ENCODE measurements at regions not wholly inside any gene's neighbourhood (a gene's known extent, or its start where the extent isn't known, plus 50 kb on each side); places are given as distances from the start of the nearest gene placed in this dataset.
A peak's percentile ranks its signal among the peaks of the same experiment; 100 is the strongest.
"Not testable (repeated sequence)": the region's sequence is repeated elsewhere in the genome, so short reads cannot be mapped to it uniquely, and the experiment has no call there.

DNA sequence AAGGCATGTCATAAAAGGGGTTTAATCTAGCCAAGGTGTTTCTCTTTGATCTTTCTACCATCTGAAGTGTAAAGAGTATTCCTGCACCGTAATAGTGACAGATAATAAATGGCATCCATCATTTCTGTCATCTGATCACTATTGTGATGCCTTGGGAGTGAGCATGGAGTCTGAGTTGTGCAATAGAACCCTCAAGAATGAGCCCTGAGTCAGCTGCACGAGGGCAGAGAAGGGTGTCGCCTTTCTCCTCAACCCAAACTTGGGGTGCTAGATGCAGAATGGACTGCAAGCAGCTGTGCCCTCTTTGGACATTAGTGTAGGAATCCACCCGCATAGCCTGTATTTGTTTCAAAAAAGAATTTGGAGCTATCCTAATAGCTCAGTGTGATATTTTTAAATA is 115.2 kb downstream of the ZNF37A start:
- no peak for DNase-seq (ENCODE audit: low spot score)

DNA sequence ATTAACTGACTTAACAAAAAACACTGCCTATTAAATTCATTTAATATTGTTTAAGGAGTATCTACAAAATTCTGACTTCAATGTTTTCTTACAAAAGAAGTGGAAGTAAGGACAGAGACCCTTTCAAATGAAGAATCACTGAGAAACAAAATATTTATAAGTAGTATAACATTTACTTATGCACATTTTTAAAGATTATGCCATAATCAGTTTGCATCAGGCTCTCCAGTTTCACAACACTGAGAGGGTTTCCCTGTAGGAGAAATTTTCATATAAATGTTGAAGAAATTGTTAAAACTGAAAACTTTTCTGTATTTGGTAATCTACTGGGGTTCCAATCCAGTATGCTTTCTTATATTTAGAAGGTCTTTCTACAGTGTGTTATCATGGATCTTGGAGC is 115.6 kb downstream of the ZNF37A start:
- DNase-seq (ENCODE audit: low spot score): not testable (repeated sequence)

DNA sequence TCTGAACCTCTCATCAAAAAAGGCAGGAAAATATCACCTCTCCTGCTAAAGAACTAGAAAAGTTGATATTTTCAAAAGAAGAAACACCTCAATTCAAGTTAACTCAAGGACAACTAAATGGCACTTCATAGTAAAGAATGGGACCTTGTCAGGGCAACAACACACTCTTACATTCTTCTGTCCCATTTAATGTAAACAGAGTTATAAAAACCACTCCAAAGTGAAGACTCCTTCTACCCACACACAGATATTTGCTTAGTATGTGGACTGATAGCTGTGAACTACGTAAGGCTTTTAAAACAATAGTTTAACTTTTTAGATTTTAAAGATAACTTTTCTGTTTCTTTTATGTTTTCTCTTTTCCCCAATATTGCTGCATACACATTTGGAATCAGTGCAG is 118.3 kb downstream of the ZNF37A start:
- no peak for DNase-seq (ENCODE audit: low spot score)

DNA sequence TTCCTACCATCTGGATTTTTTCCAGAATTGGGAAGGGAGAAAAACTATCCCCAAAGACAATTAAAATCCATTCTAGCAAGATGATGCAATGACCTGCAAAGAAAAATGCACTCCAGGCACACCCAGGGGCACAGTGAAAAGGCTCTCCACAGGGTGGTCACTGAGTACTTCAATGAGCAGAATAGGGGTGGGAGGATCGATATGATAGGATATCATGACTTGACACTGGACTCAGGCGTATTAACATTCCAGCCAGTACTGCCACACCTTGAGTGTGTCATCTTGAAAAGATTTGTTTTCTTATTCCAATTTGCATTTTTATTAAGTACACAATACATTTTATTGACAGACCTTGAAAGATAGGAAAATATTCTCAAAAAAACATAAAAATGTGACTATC is 132.2 kb downstream of the ZNF37A start:
- no peak for DNase-seq (ENCODE audit: low spot score)

DNA sequence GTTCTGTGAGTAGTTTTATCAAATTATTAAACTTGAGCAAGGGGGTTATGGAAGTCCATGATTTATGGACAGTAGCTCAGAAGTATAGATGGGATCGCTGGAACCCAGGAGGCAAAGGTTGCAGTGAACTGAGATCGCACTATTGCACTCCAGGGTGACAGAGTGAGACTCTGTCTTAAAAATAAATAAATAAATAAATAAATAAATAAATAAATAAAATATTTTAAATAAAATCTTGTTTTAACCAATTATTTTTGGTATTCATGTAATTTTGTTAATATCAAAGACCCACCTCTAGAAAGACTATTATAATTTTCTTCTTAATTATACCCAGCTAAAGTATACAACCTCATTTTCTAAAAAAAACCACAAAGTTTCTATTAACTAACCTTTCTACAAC is 134.3 kb downstream of the ZNF37A start:
- DNase-seq (ENCODE audit: low spot score): no peak

DNA sequence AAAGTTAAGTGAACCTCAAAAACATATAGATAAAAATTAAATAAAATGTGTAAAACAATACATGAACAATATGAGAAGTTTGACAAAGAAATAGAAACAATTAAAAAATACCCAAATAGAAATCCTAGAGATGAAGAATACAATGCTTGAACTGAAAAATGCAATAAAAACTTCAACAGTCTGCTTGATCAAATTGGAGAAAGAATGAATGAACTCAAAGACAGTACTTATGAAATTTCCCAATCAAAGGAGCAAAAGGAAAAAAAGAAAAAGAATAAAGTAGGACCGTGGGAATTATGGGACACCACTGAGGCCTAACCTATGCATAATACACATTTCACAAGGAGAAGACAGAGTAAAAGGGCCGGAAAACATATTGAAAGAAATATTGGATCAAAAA is 144.3 kb downstream of the ZNF37A start:
- not testable (repeated sequence) for DNase-seq (ENCODE audit: low spot score)

DNA sequence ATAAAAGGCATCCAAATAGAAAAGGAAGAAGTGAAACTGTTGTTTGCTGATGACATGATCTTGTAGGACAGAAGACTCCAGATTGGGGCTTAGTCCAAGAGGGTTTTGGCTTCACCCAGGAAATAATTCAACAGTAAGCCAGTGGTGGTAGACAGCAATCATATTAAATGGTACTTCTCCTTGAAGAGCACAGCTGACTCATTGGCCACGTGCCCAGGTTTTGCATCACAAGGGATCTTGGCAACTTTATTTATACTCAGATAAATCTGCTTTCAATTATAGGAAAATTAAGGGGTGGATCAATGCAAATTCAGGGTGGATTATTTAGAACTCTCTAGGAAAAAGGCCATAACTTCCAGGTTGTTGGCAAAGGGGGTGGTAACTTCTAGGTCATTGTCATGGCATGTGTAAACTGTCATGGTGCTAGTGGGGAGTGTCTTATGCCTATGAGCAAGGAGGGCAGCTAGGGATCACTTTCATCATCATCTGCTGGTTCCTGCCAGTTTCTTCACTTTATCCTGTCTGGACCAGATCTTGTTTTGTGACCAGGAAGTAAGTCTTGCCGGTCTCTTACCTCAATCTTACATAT is 148.0 kb downstream of the ZNF37A start:
- not testable (repeated sequence) for DNase-seq (ENCODE audit: low spot score)

DNA sequence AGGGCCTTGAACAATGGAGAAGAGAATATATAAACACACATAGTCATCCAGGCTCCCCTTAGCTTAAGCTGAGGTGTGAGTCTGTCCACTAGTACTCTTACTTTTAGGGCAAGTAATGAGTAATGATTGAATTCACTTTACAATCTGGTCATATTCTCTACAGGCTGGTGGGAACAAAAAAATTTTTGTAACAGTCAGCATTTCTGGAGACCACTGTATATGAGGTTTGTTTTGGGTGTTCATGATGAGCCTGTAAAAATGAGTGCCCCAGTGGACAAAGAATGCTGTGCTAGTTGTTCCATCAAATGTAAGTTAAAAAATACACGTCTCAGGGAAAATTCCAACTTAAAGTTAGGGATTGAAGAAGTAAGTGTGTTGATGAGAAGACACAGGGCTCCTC is 154.0 kb downstream of the ZNF37A start:
- not testable (repeated sequence) for DNase-seq (ENCODE audit: low spot score)

DNA sequence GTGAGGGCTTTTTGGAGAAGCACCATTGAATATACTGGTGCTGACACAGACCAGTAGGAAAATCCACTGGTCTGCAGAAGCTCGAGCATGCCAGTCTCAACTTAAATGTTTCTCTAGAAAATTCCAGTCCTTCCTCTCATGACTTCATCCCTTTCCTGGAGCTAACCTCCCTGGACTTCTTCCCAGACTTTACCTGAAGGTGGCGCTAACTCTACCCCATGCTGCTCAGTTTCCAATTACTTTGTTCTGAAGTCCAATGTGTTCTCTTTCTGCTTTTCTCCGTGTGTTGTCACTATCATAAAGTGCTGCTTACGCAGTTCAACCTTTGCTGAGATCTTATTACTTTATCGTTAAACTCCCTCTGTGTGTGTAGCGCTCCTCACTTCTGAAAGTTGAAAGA is 158.4 kb downstream of the ZNF37A start:
- DNase-seq (ENCODE audit: low spot score): not testable (repeated sequence)

DNA sequence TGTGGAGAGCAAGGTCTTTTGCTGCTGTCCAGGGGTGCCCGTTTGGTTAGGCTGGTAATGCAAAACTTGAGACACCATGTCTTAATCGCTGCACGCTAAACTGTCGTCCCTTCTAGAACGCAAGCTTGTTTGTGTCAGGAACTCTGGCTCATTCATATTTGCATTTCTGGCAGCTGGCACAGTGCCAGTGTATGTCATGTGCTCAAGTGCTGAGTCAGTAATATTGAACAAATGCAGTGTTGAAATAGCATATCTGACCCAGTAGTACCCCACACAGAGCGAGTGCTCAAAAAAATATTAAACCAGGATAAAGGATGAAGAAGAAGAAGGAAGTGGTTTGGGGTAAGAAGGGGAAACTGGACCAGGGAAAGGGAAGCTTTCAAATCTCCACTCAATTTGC is 173.4 kb downstream of the ZNF37A start:
- DNase-seq (ENCODE audit: low spot score): not testable (repeated sequence)

DNA sequence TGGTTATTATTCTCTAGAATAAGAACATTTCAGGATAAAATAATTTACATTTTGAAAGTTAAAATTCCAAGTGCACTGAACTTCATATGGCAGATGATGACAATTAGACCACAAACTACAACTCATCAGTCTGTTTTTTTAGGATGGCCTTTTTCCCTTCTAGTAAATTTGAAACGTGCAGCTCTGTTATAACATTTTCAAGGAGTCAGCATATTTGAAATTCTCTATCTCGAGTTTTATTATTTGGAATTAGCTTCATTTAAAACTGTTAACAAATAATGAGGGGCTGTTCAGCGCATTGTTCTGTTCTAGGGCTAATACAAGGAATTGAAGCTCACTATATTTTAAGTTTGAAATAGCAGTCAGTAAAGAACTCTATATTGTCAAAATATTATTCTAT is 176.9 kb downstream of the ZNF37A start:
- DNase-seq (ENCODE audit: low spot score): not testable (repeated sequence)

DNA sequence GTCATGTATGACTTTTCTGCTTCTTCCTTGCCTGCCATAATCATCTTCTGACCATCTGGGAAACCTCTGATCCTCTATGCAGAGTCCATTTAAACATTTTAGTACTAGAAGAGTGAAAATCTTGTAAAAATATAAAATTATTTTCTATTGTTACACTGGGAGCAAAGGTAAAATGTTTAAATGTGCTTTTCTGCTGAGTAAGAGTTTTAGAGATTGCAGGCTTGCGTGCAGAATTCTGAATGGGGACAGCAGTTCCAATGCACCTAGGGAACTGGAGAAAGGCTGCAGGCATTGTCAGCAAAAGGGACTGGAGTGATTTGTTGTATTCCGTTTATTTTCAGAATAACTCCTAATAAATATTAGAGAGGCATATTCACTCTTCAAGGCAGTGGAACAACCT is 180.7 kb downstream of the ZNF37A start:
- not testable (repeated sequence) for DNase-seq (ENCODE audit: low spot score)

DNA sequence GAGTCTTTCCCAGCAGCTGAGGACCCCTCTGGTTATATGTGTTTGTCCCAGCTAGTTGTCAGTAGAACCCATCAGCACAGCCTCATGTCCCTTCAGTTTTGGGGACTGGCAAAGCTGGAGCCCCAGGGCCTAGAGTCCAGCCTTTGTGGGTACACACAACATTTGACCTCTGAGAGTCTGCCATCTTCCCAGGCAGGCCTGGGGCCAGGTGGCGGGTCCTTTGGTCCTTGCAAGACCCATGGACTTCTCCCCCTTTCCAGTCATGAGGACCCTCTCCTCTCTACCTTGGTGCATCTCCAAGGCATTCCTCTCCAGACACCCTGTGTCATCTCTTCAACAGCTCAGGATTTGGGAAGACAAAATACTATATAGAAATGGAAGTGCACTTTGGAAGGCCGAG is 198.4 kb downstream of the ZNF37A start:
- DNase-seq (ENCODE audit: low spot score): not testable (repeated sequence)

DNA sequence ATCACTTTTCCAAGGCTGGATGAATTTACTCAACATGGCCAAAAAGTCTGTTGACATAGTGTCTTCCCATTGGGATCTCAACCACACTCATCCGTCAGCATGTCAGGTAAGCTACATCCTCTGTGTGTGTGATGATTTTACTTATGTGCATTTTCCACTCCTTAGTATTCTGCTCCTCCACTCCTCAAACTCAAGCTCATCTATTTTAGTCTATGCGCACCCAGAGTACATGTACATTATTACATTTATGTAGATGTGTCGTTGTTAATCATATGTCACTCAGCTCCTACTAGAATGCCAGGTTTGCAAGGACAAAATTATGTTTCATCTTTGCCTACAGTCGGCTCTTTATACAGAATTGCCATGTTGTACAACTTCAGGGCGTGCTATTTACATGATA is 216.0 kb downstream of the ZNF37A start:
- DNase-seq (ENCODE audit: low spot score): not testable (repeated sequence)

DNA sequence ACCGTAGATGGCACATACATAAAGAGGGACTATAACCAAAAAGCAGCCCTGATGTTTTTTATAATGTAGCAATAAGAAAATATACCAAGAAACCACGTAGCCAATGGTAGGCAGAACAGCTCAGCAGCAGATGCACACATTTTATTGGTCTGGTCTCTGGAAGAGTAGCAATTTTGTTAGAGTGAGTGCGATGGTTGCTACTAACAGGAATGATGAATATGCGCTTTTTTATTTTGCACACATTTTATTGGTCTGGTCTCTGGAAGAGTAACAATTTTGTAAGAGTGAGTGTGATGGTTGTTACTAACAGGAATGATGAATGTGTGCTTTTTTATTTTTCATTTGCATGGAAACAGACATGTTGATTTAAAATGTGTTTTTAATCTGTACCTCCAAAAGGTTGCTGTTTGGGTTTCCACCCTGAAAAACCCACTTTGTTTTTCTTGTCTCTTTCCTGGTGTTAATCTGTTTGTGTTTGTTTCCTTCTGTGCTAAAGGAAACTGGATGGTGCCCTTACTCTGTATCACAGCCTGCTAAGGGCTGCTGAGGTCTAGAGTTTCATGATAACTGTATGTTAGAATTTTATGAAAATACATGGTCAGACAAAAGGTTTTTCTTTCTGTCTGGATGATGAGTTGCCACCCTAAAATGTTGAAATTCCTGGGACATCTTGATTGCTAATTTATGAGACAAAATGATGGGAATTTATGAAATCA is 221.1 kb downstream of the ZNF37A start:
- not testable (repeated sequence) for DNase-seq (ENCODE audit: low spot score)

DNA sequence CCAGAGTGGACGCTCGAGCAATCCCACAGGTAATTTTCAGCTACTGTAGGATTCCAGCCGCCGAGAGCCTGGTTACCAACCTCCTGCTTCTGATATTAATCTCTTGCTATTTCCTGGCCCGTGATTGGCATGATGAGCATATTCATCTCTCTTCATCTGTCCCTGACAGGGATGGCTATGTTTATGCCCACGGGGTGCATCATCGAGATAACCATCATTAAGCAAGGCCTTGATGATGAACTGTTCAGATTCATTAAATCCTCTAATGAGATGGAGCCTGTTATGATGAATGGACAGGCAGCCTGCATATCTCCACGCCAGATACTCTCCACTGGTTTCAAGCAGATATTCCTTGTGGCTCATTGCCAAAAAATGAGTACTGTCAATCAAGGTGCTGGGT is 227.3 kb downstream of the ZNF37A start:
- DNase-seq (ENCODE audit: low spot score): not testable (repeated sequence)

DNA sequence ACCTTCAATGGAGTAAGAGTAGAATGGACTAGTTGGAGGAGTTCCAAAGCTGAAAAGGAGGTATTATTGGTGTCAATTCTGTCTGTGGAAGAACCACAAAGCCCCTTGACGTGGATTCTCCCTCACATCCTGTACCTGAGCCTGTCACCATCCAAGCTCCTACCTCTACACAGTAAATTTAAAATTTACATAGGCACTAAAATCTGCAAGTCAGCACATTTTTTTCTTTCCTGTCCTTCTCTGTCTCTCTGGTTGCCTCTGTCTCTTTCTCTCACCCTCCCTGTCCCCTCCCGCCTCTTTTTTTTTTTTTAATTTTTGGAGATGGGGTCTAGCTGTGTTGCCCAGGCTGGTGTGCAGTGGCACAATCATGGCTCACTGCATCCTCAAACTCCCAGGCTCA is 236.2 kb downstream of the ZNF37A start:
- not testable (repeated sequence) for DNase-seq (ENCODE audit: low spot score)

DNA sequence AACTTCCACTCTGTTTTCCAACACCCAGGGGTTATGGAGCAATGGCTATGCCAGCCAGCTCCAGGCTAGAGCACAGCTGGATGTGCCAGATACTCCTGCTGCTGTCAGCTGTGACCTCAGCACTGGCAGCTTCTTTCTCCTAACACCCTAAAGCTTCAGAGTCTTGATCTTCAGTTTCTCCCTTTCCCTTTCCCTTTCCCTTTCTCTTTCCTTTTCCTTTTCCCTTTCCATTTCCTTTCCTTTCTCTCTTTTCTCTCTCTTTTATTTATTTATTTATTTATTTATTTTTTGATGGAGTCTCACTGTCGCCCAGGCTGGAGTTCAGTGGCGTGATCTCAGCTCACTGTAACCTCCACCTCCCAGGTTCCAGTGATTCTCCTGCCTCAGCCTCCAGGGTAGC is 237.0 kb downstream of the ZNF37A start:
- DNase-seq (ENCODE audit: low spot score): not testable (repeated sequence)

DNA sequence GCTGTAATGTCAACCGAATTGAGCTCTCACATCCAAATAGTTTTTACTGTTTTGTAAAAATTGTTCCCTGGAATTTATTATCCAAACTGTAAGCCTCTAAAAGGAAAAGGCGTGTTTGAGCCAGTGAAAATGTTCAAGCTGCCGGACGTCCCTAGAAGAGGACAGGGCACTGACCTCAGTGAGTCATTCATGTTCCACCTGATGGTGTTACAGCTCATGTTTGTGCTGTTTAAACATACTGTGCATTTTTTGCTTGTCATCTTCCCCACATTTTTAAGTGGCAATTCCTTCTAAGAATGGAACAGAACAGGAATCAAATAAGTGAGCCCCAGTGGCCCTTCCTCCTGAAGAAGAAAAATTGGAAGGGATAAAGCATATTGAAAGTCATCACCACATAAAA is 239.6 kb downstream of the ZNF37A start:
- not testable (repeated sequence) for DNase-seq (ENCODE audit: low spot score)

DNA sequence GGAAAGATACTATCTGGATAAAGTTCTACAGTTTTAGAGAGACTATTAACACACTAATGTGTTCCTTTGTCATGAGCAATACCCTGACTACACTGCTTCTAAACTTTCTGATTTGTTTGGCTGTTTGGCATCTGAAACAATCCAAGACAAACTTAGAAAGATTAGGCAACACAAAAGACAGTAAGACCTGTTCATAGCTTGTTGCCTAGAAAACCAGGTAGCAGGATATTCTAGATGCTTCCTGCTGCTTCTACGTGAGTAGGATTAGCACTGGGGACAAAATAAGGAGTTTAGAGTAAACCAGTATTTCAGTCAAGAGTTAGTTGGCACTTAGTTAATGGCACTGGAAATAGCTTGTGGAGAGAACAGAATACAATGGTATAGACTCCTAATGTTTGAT is 256.5 kb downstream of the ZNF37A start:
- not testable (repeated sequence) for DNase-seq (ENCODE audit: low spot score)

DNA sequence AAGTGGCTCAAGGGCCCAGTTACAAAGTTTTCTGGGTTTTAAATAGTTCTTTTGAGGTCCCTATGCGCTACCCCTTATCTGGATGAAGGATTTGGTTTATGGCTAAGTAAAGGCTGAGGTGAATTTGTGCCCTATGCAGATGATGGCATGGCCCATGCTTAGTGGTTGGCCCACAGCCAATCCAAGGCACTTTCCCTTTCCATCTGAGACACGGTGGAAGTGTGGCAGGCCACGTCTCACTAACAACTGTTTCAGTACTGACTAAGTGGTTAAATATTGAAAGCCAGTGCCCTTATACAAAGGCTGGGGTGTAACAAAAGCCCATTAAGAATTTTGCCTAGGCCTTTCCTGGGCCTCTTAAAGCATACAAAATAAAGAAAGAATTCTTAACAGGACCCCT is 260.3 kb downstream of the ZNF37A start:
- not testable (repeated sequence) for DNase-seq (ENCODE audit: low spot score)

DNA sequence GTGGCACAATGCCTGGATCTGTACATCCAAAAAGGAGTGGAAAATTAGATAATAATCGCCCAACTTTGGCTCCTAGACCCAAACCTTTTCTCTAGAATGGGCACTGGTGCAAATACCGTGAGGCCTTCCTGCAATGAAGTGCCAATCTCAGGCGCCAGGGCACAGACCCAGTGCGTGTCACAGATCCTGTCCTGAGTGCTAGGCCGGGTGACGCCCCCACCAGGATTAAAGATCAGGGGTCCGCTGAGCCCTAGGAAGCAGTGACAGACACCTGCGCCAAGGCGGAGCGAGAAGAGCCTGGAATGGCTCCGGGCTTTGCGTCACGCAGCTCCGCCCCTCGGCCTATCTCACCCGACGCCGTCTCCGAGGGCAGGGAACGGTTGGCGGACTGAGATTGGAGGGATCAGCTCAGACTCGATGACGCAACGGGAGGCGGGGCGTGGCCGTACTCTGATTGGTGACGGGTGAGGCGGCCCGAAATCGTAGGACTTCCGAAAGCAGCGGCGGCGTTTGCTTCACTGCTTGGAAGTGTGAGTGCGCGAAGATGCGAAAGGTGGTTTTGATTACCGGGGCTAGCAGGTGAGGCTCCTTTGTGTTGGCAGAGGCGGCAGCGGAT is 261.9 kb downstream of the ZNF37A start:
- peak; percentile 77 for DNase-seq (ENCODE audit: low spot score)

DNA sequence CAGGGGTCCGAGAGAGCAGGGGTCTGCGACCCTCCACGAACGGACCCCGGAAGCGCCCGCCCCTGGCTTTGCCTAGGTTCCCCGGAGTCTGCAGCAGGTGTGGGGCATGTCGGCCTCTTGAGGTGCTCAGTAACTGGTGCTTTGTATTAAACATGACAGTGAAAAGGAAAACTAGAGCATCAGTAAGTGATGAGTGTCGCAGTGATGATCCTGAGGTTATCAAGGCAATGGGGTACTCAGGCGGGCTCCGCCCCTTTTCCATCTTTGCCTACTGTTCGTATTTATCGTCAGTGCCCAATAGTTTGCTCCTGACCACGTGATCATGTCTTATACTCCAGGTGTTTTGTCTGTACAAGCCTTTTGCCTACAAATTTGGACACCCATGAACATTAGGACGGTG is 262.4 kb downstream of the ZNF37A start:
- DNase-seq (ENCODE audit: low spot score): peak; percentile 37
